ENCODE measurements at regions not wholly inside any gene's neighbourhood (a gene's known extent, or its start where the extent isn't known, plus 50 kb on each side); places are given as distances from the start of the nearest gene placed in this dataset.

GRCh38 chr12:75717902-75718301, 206.5 kb upstream of the KRR1 start:
- CTCF ChIA-PET = interaction anchor here (1.1 to 1.2 kb wide), 2 partner anchors 9 to 42 kb away, joined by 3 read pairs; no protein-coding TSS in a partner anchor
- Histone ChIP-seq H3K79me2 (ENCODE audit: insufficient read depth) (no peaks in the 10 kb centered on the region), H3K9ac (no peak overlapping the region), H3K4me2 (no peak overlapping the region), H3K9me2 (no peaks in the 10 kb centered on the region), H3K4me3 (ENCODE audit: low read depth in 2 of 2, low read length in 1 of 2) (no peak overlapping the region), H3F3A (replicated peaks; ENCODE audit: insufficient read depth) (peaks cover 17% of the 10 kb centered on the region), H2AFZ (ENCODE audit: low read depth) (no peak overlapping the region), H3K27me3 (ENCODE audit: insufficient read depth) (no peaks in the 10 kb centered on the region), H4K20me1 (ENCODE audit: insufficient read depth) (no peaks in the 10 kb centered on the region), H3K9me3 (no peaks in the 10 kb centered on the region), H3K36me3 (replicated peaks in 1 of 2; ENCODE audit: control insufficient read depth in 1 of 2, insufficient read depth in 2 of 2, low read length in 1 of 2) (no peaks in the 10 kb centered on the region), H3K4me1 (ENCODE audit: control insufficient read depth in 1 of 2, insufficient read depth in 2 of 2, low read depth in 1 of 2, low read length in 1 of 2) (peaks cover 17 to 26% of the 10 kb centered on the region in 2 experiments), H3K27ac (ENCODE audit: low read depth in 2 of 2, low read length in 1 of 2) (no peak overlapping the region)
- no peak for DNase-seq
- POLR2A ChIA-PET = no interaction called here
- TF ChIP-seq SMC3 (IDR thresholded peaks at IDR 0.05; ENCODE audit: low read depth, low read length) = no peak
- TF ChIP-seq GATA2 (CRISPR knock-in tag; IDR thresholded peaks at IDR 0.05) = no peak
- TF ChIP-seq TCF12 (IDR thresholded peaks at IDR 0.05) = no peak
- TF ChIP-seq GABPA (IDR thresholded peaks at IDR 0.05; ENCODE audit: low read depth) = no peak

GRCh38 chr12:75716291-75717025, 205.0 kb upstream of the KRR1 start:
- Histone ChIP-seq H3K79me2 (ENCODE audit: insufficient read depth) (no peaks in the 10 kb centered on the region), H3K27me3 (ENCODE audit: insufficient read depth) (no peaks in the 10 kb centered on the region), H3K27ac (ENCODE audit: low read depth in 2 of 2, low read length in 1 of 2) (no peak overlapping the region), H3F3A (replicated peaks; ENCODE audit: insufficient read depth) (peaks cover 13% of the 10 kb centered on the region), H4K20me1 (ENCODE audit: insufficient read depth) (no peaks in the 10 kb centered on the region), H3K4me3 (ENCODE audit: low read depth in 2 of 2, low read length in 1 of 2) (no peak overlapping the region), H2AFZ (ENCODE audit: low read depth) (no peak overlapping the region), H3K9me2 (no peaks in the 10 kb centered on the region), H3K36me3 (replicated peaks in 1 of 2; ENCODE audit: control insufficient read depth in 1 of 2, insufficient read depth in 2 of 2, low read length in 1 of 2) (no peaks in the 10 kb centered on the region), H3K4me1 (ENCODE audit: control insufficient read depth in 1 of 2, insufficient read depth in 2 of 2, low read depth in 1 of 2, low read length in 1 of 2) (peaks cover 13 to 21% of the 10 kb centered on the region in 2 experiments), H3K9ac (no peak overlapping the region), H3K9me3 (no peaks in the 10 kb centered on the region), H3K4me2 (no peak overlapping the region)
- POLR2A ChIA-PET = no interaction called here
- CTCF ChIA-PET = interaction anchor here (1.0 kb wide), 1 partner anchor 71 kb away, joined by 3 read pairs; no protein-coding TSS in a partner anchor
- TF ChIP-seq RFX5 (IDR thresholded peaks at IDR 0.05; ENCODE audit: low read length) (no peak), SIN3A (IDR thresholded peaks at IDR 0.05; ENCODE audit: borderline replicate concordance, low read depth, low read length) (no peak), ELF1 (IDR thresholded peaks at IDR 0.05) (no peak), YY1 (IDR thresholded peaks at IDR 0.05; ENCODE audit: low read depth) (no peak), POLR2AphosphoS5 (IDR thresholded peaks at IDR 0.05; ENCODE audit: low read depth, low read length) (no peak), EP300 (IDR thresholded peaks at IDR 0.05; ENCODE audit: borderline replicate concordance in 1 of 2, low read depth in 1 of 2, low read length in 1 of 2) (no peak), NFIC (IDR thresholded peaks at IDR 0.05; ENCODE audit: borderline replicate concordance) (no peak), MXI1 (IDR thresholded peaks at IDR 0.05; ENCODE audit: low read depth, low read length) (no peak), FOXM1 (IDR thresholded peaks at IDR 0.05; ENCODE audit: low read depth) (no peak)
- WGBS (ENCODE audit: low lambda C conversion rate) = 79% methylated on average over 5 of the region's 5 CpGs
- no peak for DNase-seq

- H4K20me1 ChIP-seq (ENCODE audit: insufficient read depth) = no peaks in the 10 kb centered on the region
- POLR2A ChIA-PET = no interaction called here
- CTCF ChIA-PET = interaction anchor here (1.0 kb wide), 1 partner anchor 72 kb away, joined by 3 read pairs; no protein-coding TSS in a partner anchor
- no peaks in the 10 kb centered on the region for H3K36me3 ChIP-seq (replicated peaks in 1 of 2; ENCODE audit: control insufficient read depth in 1 of 2, insufficient read depth in 2 of 2, low read length in 1 of 2)
- H3F3A ChIP-seq (replicated peaks; ENCODE audit: insufficient read depth) = peaks cover 5% of the 10 kb centered on the region
- peaks cover 5 to 13% of the 10 kb centered on the region in 2 experiments for H3K4me1 ChIP-seq (ENCODE audit: control insufficient read depth in 1 of 2, insufficient read depth in 2 of 2, low read depth in 1 of 2, low read length in 1 of 2)
- no peak overlapping the region for H2AFZ ChIP-seq (ENCODE audit: low read depth)
- H3K27ac ChIP-seq (ENCODE audit: low read depth in 2 of 2, low read length in 1 of 2) = no peak overlapping the region
- DNase-seq = no peak
- no peaks in the 10 kb centered on the region for H3K9me3 ChIP-seq
- no peak overlapping the region for H3K4me2 ChIP-seq
- no peaks in the 10 kb centered on the region for H3K79me2 ChIP-seq (ENCODE audit: insufficient read depth)
- no peak overlapping the region for H3K4me3 ChIP-seq (ENCODE audit: low read depth in 2 of 2, low read length in 1 of 2)
- no peak overlapping the region for H3K9ac ChIP-seq
- 98% methylated on average over 6 of the region's 6 CpGs for WGBS (ENCODE audit: low lambda C conversion rate)
- H3K27me3 ChIP-seq (ENCODE audit: insufficient read depth) = no peaks in the 10 kb centered on the region
- H3K9me2 ChIP-seq = no peaks in the 10 kb centered on the region
- no peak for TF ChIP-seq RAD21 (IDR thresholded peaks at IDR 0.05; ENCODE audit: low read length)
- TF ChIP-seq TCF12 (IDR thresholded peaks at IDR 0.05) = no peak
- no peak for TF ChIP-seq FOSL2 (IDR thresholded peaks at IDR 0.05; ENCODE audit: borderline replicate concordance, low read depth)
- TF ChIP-seq MAX (IDR thresholded peaks at IDR 0.05; ENCODE audit: low read depth) = no peak
- TF ChIP-seq RFX5 (IDR thresholded peaks at IDR 0.05; ENCODE audit: low read length) = no peak
- no peak for TF ChIP-seq EP300 (IDR thresholded peaks at IDR 0.05; ENCODE audit: borderline replicate concordance in 1 of 2, low read depth in 1 of 2, low read length in 1 of 2)
- TF ChIP-seq GABPA (IDR thresholded peaks at IDR 0.05; ENCODE audit: low read depth) = no peak
- TF ChIP-seq TAF1 (IDR thresholded peaks at IDR 0.05; ENCODE audit: borderline replicate concordance, low read depth, low read length) = no peak
- TF ChIP-seq ZBTB33 (IDR thresholded peaks at IDR 0.05; ENCODE audit: borderline replicate concordance, low read depth) = no peak
- TF ChIP-seq USF1 (IDR thresholded peaks at IDR 0.05; ENCODE audit: borderline replicate concordance, low read depth) = no peak
- TF ChIP-seq NFIC (IDR thresholded peaks at IDR 0.05; ENCODE audit: borderline replicate concordance) = no peak
- no peak for TF ChIP-seq ELF1 (IDR thresholded peaks at IDR 0.05)
Measured at GRCh38 chr12:75715682-75716081, 204.3 kb upstream of the KRR1 start.
